NT2/D1 (cell line): ENCODE measurements at regions not wholly inside any gene's neighbourhood (a gene's known extent, or its start where the extent isn't known, plus 50 kb on each side); places are given as distances from the start of the nearest gene placed in this dataset.
"Not testable (repeated sequence)": the region's sequence is repeated elsewhere in the genome, so short reads cannot be mapped to it uniquely, and the experiment has no call there.

ENCODE experiments used
- DNase-seq: peaks from one replicate; pipeline ENCODE4 v3.0.0-alpha.2; 2011; ENCODE audit warnings: low read depth, low spot score
- H3K27me3 ChIP-seq: 2 replicates; pipeline ENCODE4 v1.6.0; 2011; ENCODE audit warnings: mild to moderate bottlenecking; ENCODE audit not compliant: insufficient read length, insufficient read depth
- H3K36me3 ChIP-seq: 2 replicates; pipeline ENCODE4 v1.6.1; 2011; ENCODE audit warnings: mild to moderate bottlenecking, low read length, mixed read lengths; ENCODE audit not compliant: insufficient read depth, insufficient read length
- H3K4me1 ChIP-seq: 2 replicates; pipeline ENCODE4 v1.5.1; 2011; ENCODE audit not compliant: insufficient read depth, insufficient read length
- H3K4me3 ChIP-seq: 2 replicates; pipeline ENCODE4 v1.5.1; 2011; ENCODE audit warnings: low read depth; ENCODE audit not compliant: insufficient read length
- H3K9ac ChIP-seq: 2 replicates; pipeline ENCODE4 v1.6.0; 2011; ENCODE audit warnings: low read depth; ENCODE audit not compliant: insufficient read length
- H3K9me3 ChIP-seq: 2 replicates; pipeline ENCODE4 v1.5.1; 2011; ENCODE audit warnings: mild to moderate bottlenecking, low read length; ENCODE audit not compliant: insufficient read depth
- SUZ12 ChIP-seq: IDR thresholded peaks from 2 replicates; pipeline ENCODE4 v1.6.1; 2011; ENCODE audit not compliant: insufficient read length, insufficient read depth; ENCODE audit errors: extremely low read depth
- YY1 ChIP-seq: IDR thresholded peaks from 2 replicates; pipeline ENCODE4 v1.6.1; 2011; ENCODE audit not compliant: insufficient read length, insufficient read depth
- ZNF274 ChIP-seq: IDR thresholded peaks from 2 replicates; pipeline ENCODE4 v1.6.1; 2011; ENCODE audit warnings: mild to moderate bottlenecking, low read depth, low read length

GRCh38 chr4:160716551-160716950 lies 1447.2 kb downstream of the FSTL5 start:
- H3K36me3 ChIP-seq = no peaks in the 10 kb centered on the region
- no peak for DNase-seq
- TF ChIP-seq YY1 (no peak), SUZ12 (no peak), ZNF274 (no peak)
- H3K27me3 ChIP-seq = no peaks in the 10 kb centered on the region
- H3K4me3 ChIP-seq = no peak overlapping the region
- no peaks in the 10 kb centered on the region for H3K4me1 ChIP-seq
- no peak overlapping the region for H3K9ac ChIP-seq
- no peaks in the 10 kb centered on the region for H3K9me3 ChIP-seq

GRCh38 chr4:160717848-160718247 lies 1446.0 kb downstream of the FSTL5 start:
- Histone ChIP-seq H3K36me3 (no peaks in the 10 kb centered on the region), H3K4me3 (no peak overlapping the region), H3K9ac (no peak overlapping the region), H3K9me3 (no peaks in the 10 kb centered on the region), H3K27me3 (no peaks in the 10 kb centered on the region), H3K4me1 (no peaks in the 10 kb centered on the region)
- no peak for TF ChIP-seq ZNF274
- no peak for TF ChIP-seq SUZ12
- no peak for TF ChIP-seq YY1
- no peak for DNase-seq

- Histone ChIP-seq H3K9ac (no peak overlapping the region), H3K36me3 (no peaks in the 10 kb centered on the region), H3K27me3 (no peaks in the 10 kb centered on the region), H3K9me3 (no peaks in the 10 kb centered on the region), H3K4me3 (no peak overlapping the region), H3K4me1 (no peaks in the 10 kb centered on the region)
- TF ChIP-seq SUZ12 (no peak), ZNF274 (no peak), YY1 (no peak)
- DNase-seq = no peak
These were observed 1439.7 kb downstream of the FSTL5 start for GRCh38 chr4:160724063-160724462.

- Histone ChIP-seq H3K4me1 (no peaks in the 10 kb centered on the region), H3K9ac (no peak overlapping the region), H3K4me3 (no peak overlapping the region), H3K9me3 (no peaks in the 10 kb centered on the region), H3K36me3 (no peaks in the 10 kb centered on the region), H3K27me3 (no peaks in the 10 kb centered on the region)
- no peak for DNase-seq
- TF ChIP-seq YY1 = no peak
- TF ChIP-seq SUZ12 = no peak
- no peak for TF ChIP-seq ZNF274
These were observed 1418.7 kb downstream of the FSTL5 start for GRCh38 chr4:160745126-160745525.

GRCh38 chr4:160746585-160746984 lies 1417.2 kb downstream of the FSTL5 start:
- not testable (repeated sequence) for H3K9me3 ChIP-seq, H3K4me3 ChIP-seq, H3K9ac ChIP-seq, DNase-seq, H3K36me3 ChIP-seq, H3K27me3 ChIP-seq, H3K4me1 ChIP-seq

- Histone ChIP-seq H3K36me3 (no peaks in the 10 kb centered on the region), H3K9me3 (no peaks in the 10 kb centered on the region), H3K4me3 (no peak overlapping the region), H3K27me3 (no peaks in the 10 kb centered on the region), H3K4me1 (no peaks in the 10 kb centered on the region), H3K9ac (no peak overlapping the region)
- TF ChIP-seq ZNF274 (no peak), YY1 (no peak)
- no peak for DNase-seq
These were observed 1391.1 kb downstream of the FSTL5 start for GRCh38 chr4:160772668-160773067.

GRCh38 chr4:160795216-160795615 lies 1368.6 kb downstream of the FSTL5 start:
- Histone ChIP-seq H3K27me3 (no peaks in the 10 kb centered on the region), H3K9me3 (peaks cover 7% of the 10 kb centered on the region; the same call in 1 of the 2 replicates), H3K9ac (no peak overlapping the region), H3K4me1 (no peaks in the 10 kb centered on the region), H3K4me3 (no peak overlapping the region), H3K36me3 (no peaks in the 10 kb centered on the region)
- TF ChIP-seq YY1 (no peak), ZNF274 (no peak), SUZ12 (no peak)
- DNase-seq = no peak

GRCh38 chr4:160808174-160808573 lies 1355.6 kb downstream of the FSTL5 start:
- no peaks in the 10 kb centered on the region for H3K27me3 ChIP-seq
- H3K4me1 ChIP-seq = no peaks in the 10 kb centered on the region
- no peak overlapping the region for H3K4me3 ChIP-seq
- H3K9me3 ChIP-seq = no peaks in the 10 kb centered on the region
- DNase-seq = no peak
- TF ChIP-seq ZNF274 (no peak), YY1 (no peak), SUZ12 (no peak)
- H3K36me3 ChIP-seq = no peaks in the 10 kb centered on the region
- H3K9ac ChIP-seq = no peak overlapping the region
